HEK293T (cell line): ENCODE measurements at regions not wholly inside any gene's neighbourhood (a gene's known extent, or its start where the extent isn't known, plus 50 kb on each side); places are given as distances from the start of the nearest gene placed in this dataset.

Experiments used
- BHLHE40 ChIP-seq: fragments of 450-650 bp; IDR thresholded peaks from 2 replicates; pipeline ENCODE4 v1.6.1; 2016; ENCODE audit warnings: mild to moderate bottlenecking, moderate library complexity, borderline replicate concordance
- CTBP1 ChIP-seq: fragments of 450-650 bp; IDR thresholded peaks from 2 replicates; pipeline ENCODE4 v1.6.1; 2016; ENCODE audit warnings: borderline replicate concordance
- ELF4 ChIP-seq: fragments of 450-650 bp; IDR thresholded peaks from 2 replicates; pipeline ENCODE4 v1.6.1; 2017; ENCODE audit warnings: antibody characterized with exemption
- FOXA1 ChIP-seq: fragments of 450-650 bp; IDR thresholded peaks from 2 replicates; pipeline ENCODE4 v1.6.1; 2016; ENCODE audit warnings: mild to moderate bottlenecking
- FOXK2 ChIP-seq: fragments of 450-650 bp; IDR thresholded peaks from 2 replicates; pipeline ENCODE4 v1.6.1; 2016; ENCODE audit warnings: mild to moderate bottlenecking
- FOXM1 ChIP-seq: fragments of 450-650 bp; IDR thresholded peaks from 2 replicates; pipeline ENCODE4 v1.6.1; 2017; ENCODE audit warnings: mild to moderate bottlenecking, borderline replicate concordance
- HDGF ChIP-seq: fragments of 450-650 bp; IDR thresholded peaks from 2 replicates; pipeline ENCODE4 v1.6.1; 2017; ENCODE audit warnings: antibody characterized with exemption, borderline replicate concordance
- L3MBTL2 ChIP-seq: fragments of 450-650 bp; conservative IDR thresholded peaks from 2 replicates; pipeline ENCODE4 v1.6.1; 2016; ENCODE audit warnings: mild to moderate bottlenecking
- NFRKB ChIP-seq: fragments of 450-650 bp; IDR thresholded peaks from 2 replicates; pipeline ENCODE4 v1.6.1; 2016; ENCODE audit warnings: mild to moderate bottlenecking, moderate library complexity
- PKNOX1 ChIP-seq: fragments of 450-650 bp; IDR thresholded peaks from 2 replicates; pipeline ENCODE4 v1.6.1; 2016
- SP1 ChIP-seq: fragments of 450-650 bp; IDR thresholded peaks from 2 replicates; pipeline ENCODE4 v1.6.1; 2017
- SUZ12 ChIP-seq: fragments of 450-650 bp; IDR thresholded peaks from 2 replicates; pipeline ENCODE4 v1.6.1; 2016; ENCODE audit warnings: mild to moderate bottlenecking
- TARDBP ChIP-seq: fragments of 450-650 bp; IDR thresholded peaks from 2 replicates; pipeline ENCODE4 v1.6.1; 2016

GRCh38 chr18:24632158-24632988, 171.9 kb downstream of the HRH4 start:
- TF ChIP-seq FOXK2 (no peak), ELF4 (no peak), HDGF (no peak), PKNOX1 (no peak), FOXM1 (no peak), NFRKB (no peak), SP1 (no peak), TARDBP (no peak), FOXA1 (no peak), CTBP1 (no peak), SUZ12 (no peak), BHLHE40 (no peak), L3MBTL2 (no peak)
